ENCODE measurements at regions not wholly inside any gene's neighbourhood (a gene's known extent, or its start where the extent isn't known, plus 50 kb on each side); places are given as distances from the start of the nearest gene placed in this dataset.

DNA sequence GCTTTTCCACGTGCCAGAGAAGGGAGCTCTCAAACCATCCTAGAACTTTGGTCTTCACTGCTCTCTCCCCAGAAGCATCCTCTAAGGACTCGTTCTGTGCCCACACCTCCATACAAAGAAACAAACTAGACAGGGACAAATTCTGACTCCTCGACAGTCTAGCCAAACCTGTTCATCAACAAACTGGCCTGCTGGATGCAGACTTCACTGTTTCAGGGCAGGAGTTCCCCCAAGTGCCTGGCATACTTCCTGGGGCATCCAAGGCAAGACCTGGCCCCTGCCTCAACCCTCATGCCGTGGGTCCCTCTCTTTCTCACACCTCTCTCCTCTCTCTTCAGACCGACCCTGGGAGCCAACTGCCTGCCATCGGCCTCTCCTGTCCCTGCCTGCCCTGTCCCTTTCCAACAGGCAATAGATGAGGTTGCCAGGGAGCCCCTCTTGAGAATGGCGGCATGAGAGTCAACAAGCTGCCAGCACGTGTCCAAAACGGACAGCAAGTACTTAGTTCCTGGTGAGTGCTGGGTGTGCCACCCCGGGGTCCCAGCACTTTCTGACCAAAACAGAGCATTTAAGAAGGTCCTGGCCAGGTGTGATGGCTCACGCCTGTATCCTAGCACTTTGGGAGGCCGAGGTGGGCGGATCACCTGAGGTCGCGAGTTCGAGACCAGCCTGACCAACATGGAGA is 79.1 kb upstream of the HES1 start:
- no peak for FAIRE-seq
- no peak for DNase-seq (ENCODE audit: low read depth, low spot score)
- dilution Hi-C loops (cut with MboI; ENCODE audit: extremely low pct_ligation_motif_present, low sequenced_read_pairs), result no loop called here
- Histone ChIP-seq H3K9me3 (ENCODE audit: control insufficient read depth, low read depth, low read length) (no peaks in the 10 kb centered on the region), H3K4me2 (ENCODE audit: control insufficient read depth, extremely low read depth, insufficient read depth, low read depth, low read length) (peak overlapping the region; percentile 19), H3K27ac (ENCODE audit: control insufficient read depth, insufficient read depth, low read length) (no peak overlapping the region), H3K4me3 (ENCODE audit: control insufficient read depth in 2 of 3, extremely low read depth in 1 of 3, insufficient read depth in 2 of 3, low read depth in 1 of 3, low read length in 3 of 3) (no peak overlapping the region), H3K36me3 (ENCODE audit: control insufficient read depth in 2 of 2, extremely low read depth in 1 of 2, insufficient read depth in 2 of 2, low read length in 2 of 2) (no peaks in the 10 kb centered on the region), H3K4me1 (ENCODE audit: control insufficient read depth, extremely low read depth, insufficient read depth, low read length) (peaks cover 11% of the 10 kb centered on the region), H4K20me1 (ENCODE audit: control insufficient read depth, extremely low read depth, insufficient read depth, low read length) (no peaks in the 10 kb centered on the region), H3K9ac (ENCODE audit: control insufficient read depth, extremely low read depth, insufficient read depth, low read length) (no peak overlapping the region), H2AFZ (ENCODE audit: control insufficient read depth, low read length) (no peak overlapping the region), H3K9me1 (ENCODE audit: control insufficient read depth, extremely low read depth, insufficient read depth, low read length) (no peaks in the 10 kb centered on the region), H3K79me2 (ENCODE audit: control insufficient read depth, insufficient read depth, low read length) (no peaks in the 10 kb centered on the region), H3K27me3 (ENCODE audit: control insufficient read depth, extremely low read depth, insufficient read depth, low read length) (no peaks in the 10 kb centered on the region)
- TF ChIP-seq, protein P1, sequence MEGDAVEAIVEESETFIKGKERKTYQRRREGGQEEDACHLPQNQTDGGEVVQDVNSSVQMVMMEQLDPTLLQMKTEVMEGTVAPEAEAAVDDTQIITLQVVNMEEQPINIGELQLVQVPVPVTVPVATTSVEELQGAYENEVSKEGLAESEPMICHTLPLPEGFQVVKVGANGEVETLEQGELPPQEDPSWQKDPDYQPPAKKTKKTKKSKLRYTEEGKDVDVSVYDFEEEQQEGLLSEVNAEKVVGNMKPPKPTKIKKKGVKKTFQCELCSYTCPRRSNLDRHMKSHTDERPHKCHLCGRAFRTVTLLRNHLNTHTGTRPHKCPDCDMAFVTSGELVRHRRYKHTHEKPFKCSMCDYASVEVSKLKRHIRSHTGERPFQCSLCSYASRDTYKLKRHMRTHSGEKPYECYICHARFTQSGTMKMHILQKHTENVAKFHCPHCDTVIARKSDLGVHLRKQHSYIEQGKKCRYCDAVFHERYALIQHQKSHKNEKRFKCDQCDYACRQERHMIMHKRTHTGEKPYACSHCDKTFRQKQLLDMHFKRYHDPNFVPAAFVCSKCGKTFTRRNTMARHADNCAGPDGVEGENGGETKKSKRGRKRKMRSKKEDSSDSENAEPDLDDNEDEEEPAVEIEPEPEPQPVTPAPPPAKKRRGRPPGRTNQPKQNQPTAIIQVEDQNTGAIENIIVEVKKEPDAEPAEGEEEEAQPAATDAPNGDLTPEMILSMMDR (optimal IDR thresholded peaks at IDR 0.05 in 1 of 3, IDR thresholded peaks at IDR 0.05 in 1 of 3, conservative IDR thresholded peaks at IDR 0.05 in 1 of 3; ENCODE audit: extremely low read depth in 1 of 3, insufficient read depth in 2 of 3, low read length in 3 of 3), result no peak
- no peak for TF ChIP-seq EZH2 (IDR thresholded peaks at IDR 0.05; ENCODE audit: low read length)

GRCh38 chr3:194057570-194058188 is 78.3 kb upstream of the HES1 start:
- no peaks in the 10 kb centered on the region for H3K9me1 ChIP-seq (ENCODE audit: control insufficient read depth, extremely low read depth, insufficient read depth, low read length)
- no peaks in the 10 kb centered on the region for H4K20me1 ChIP-seq (ENCODE audit: control insufficient read depth, extremely low read depth, insufficient read depth, low read length)
- dilution Hi-C loops (cut with MboI; ENCODE audit: extremely low pct_ligation_motif_present, low sequenced_read_pairs), result no loop called here
- FAIRE-seq (no peak), DNase-seq (ENCODE audit: low read depth, low spot score) (no peak)
- TF ChIP-seq EZH2 (IDR thresholded peaks at IDR 0.05; ENCODE audit: low read length), result no peak
- TF ChIP-seq, protein P1 (optimal IDR thresholded peaks at IDR 0.05 in 1 of 3, IDR thresholded peaks at IDR 0.05 in 1 of 3, conservative IDR thresholded peaks at IDR 0.05 in 1 of 3; ENCODE audit: extremely low read depth in 1 of 3, insufficient read depth in 2 of 3, low read length in 3 of 3), result no peak
- no peak overlapping the region for H3K27ac ChIP-seq (ENCODE audit: control insufficient read depth, insufficient read depth, low read length)
- peak overlapping the region; percentile 35 for H3K4me2 ChIP-seq (ENCODE audit: control insufficient read depth, extremely low read depth, insufficient read depth, low read depth, low read length)
- no peaks in the 10 kb centered on the region for H3K27me3 ChIP-seq (ENCODE audit: control insufficient read depth, extremely low read depth, insufficient read depth, low read length)
- H2AFZ ChIP-seq (ENCODE audit: control insufficient read depth, low read length), result no peak overlapping the region
- no peak overlapping the region for H3K9ac ChIP-seq (ENCODE audit: control insufficient read depth, extremely low read depth, insufficient read depth, low read length)
- no peak overlapping the region for H3K4me3 ChIP-seq (ENCODE audit: control insufficient read depth in 2 of 3, extremely low read depth in 1 of 3, insufficient read depth in 2 of 3, low read depth in 1 of 3, low read length in 3 of 3)
- no peaks in the 10 kb centered on the region for H3K9me3 ChIP-seq (ENCODE audit: control insufficient read depth, low read depth, low read length)
- H3K36me3 ChIP-seq (ENCODE audit: control insufficient read depth in 2 of 2, extremely low read depth in 1 of 2, insufficient read depth in 2 of 2, low read length in 2 of 2), result no peaks in the 10 kb centered on the region
- peaks cover 11% of the 10 kb centered on the region for H3K4me1 ChIP-seq (ENCODE audit: control insufficient read depth, extremely low read depth, insufficient read depth, low read length)
- no peaks in the 10 kb centered on the region for H3K79me2 ChIP-seq (ENCODE audit: control insufficient read depth, insufficient read depth, low read length)

Data from keratinocyte (primary cell).